ENCODE measurements at regions not wholly inside any gene's neighbourhood (a gene's known extent, or its start where the extent isn't known, plus 50 kb on each side); places are given as distances from the start of the nearest gene placed in this dataset.

DNA sequence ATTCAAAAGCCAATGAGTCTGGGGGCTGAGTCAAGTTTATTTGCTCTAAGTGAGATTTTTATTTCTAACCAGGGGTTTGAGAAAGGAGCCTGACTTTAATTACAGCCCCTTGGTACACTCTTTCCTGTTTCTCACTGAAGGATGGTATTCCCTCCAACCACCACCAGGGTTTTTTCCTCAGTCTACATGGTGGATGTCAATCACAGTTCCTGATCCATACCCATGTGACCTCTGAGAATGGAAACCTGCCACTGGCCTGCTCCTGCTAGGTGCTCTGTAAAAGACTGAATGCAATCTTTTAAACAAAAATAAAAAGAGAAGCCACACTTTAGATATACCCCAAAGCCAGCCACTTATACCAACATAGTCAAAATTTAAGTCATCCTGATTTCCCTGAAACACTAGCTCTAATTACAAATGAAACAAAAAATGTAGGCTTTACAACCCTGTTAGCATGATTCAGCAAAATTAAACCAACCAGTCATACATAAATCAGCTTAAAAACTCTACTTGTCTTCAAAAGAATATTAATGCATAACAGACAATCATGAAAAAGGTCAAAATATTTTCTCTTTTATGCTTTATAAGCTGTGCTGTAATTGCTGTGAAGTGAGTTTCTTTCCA is 112.1 kb upstream of the NWD2 start:
- H3K4me3 ChIP-seq: no peak overlapping the region
- DNase-seq: no peak
- H3K9me3 ChIP-seq: no peaks in the 10 kb centered on the region
- no peaks in the 10 kb centered on the region for H3K4me1 ChIP-seq (ENCODE audit: insufficient read depth)
- no peaks in the 10 kb centered on the region for H3K36me3 ChIP-seq
- H3K27ac ChIP-seq: no peak overlapping the region
- TF ChIP-seq POLR2A (IDR thresholded peaks at IDR 0.05): no peak
- TF ChIP-seq, protein P1, sequence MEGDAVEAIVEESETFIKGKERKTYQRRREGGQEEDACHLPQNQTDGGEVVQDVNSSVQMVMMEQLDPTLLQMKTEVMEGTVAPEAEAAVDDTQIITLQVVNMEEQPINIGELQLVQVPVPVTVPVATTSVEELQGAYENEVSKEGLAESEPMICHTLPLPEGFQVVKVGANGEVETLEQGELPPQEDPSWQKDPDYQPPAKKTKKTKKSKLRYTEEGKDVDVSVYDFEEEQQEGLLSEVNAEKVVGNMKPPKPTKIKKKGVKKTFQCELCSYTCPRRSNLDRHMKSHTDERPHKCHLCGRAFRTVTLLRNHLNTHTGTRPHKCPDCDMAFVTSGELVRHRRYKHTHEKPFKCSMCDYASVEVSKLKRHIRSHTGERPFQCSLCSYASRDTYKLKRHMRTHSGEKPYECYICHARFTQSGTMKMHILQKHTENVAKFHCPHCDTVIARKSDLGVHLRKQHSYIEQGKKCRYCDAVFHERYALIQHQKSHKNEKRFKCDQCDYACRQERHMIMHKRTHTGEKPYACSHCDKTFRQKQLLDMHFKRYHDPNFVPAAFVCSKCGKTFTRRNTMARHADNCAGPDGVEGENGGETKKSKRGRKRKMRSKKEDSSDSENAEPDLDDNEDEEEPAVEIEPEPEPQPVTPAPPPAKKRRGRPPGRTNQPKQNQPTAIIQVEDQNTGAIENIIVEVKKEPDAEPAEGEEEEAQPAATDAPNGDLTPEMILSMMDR (IDR thresholded peaks at IDR 0.05): no peak
- no peak for TF ChIP-seq EP300 (IDR thresholded peaks at IDR 0.05)
- H3K27me3 ChIP-seq: no peaks in the 10 kb centered on the region
- intact Hi-C loops (cut with DNase I): no loop called here

DNA sequence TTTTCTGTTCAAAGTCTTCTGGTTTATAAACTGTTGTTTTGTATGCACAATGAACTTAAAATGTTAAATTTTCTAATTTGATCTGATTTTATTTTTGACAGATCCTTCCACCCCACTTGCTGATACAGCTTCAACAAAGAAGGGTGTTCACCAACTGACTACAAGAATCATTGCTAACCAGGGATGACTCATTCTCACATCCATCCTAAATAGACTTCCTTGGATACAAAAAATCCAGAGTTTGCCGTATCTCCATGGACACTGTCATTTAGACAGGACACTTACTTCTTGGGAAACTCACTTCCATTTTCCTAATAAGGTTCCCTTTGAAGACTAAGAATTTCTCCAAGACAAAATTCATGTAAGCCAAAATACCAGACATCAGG is 111.6 kb upstream of the NWD2 start:
- WGBS, 3 donors: 82 to 90% (median 83%) methylated on average over 1 of the region's 1 CpG
- Histone ChIP-seq H3K9me3 (no peaks in the 10 kb centered on the region), H3K4me3 (no peak overlapping the region), H3K27me3 (no peaks in the 10 kb centered on the region), H3K4me1 (ENCODE audit: insufficient read depth) (no peaks in the 10 kb centered on the region), H3K36me3 (no peaks in the 10 kb centered on the region), H3K27ac (no peak overlapping the region)
- TF ChIP-seq EP300 (IDR thresholded peaks at IDR 0.05) (no peak), POLR2A (IDR thresholded peaks at IDR 0.05) (no peak)
- TF ChIP-seq, protein P1 (IDR thresholded peaks at IDR 0.05): no peak
- no peak for DNase-seq
- intact Hi-C loops (cut with DNase I): no loop called here

DNA sequence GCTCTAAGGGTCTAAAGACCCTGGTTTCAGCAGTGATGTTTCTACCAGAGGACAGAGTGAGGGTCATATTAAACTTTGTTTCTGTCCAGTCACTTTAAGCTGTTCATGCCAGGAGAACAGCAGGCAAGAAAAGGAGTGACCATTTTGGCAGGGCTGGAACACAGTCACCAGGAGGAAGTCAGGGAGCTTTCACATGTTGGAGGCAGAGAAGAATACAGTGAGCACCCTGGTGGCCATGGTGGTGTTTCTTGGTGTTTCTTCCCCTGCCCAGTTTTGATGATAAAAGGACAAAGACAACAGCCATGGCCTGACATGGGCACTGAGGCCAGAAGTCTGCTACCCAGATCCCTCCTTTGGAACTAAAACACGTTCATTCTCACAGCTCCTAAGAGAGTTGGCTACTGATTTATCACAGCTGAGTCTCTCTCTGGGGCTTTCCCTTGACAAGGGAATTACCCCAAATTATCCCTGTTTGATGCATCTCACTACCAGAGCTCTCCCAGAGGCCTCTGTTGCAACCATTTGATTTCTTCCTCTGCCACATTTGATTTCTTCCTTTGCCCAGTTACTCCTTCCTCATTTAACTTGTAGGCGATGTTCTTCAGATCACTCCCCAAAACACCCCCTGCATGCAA is 106.4 kb upstream of the NWD2 start:
- Histone ChIP-seq H3K9me3 (no peaks in the 10 kb centered on the region), H3K27ac (no peak overlapping the region), H3K27me3 (peaks cover 5% of the 10 kb centered on the region), H3K4me3 (no peak overlapping the region), H3K4me1 (ENCODE audit: insufficient read depth) (no peaks in the 10 kb centered on the region), H3K36me3 (no peaks in the 10 kb centered on the region)
- intact Hi-C loops (cut with DNase I): no loop called here
- no peak for DNase-seq
- whole genome bisulfite sequencing, 3 donors: 63 to 74% (median 73%) methylated on average over 2 of the region's 2 CpGs
- no peak for TF ChIP-seq EP300 (IDR thresholded peaks at IDR 0.05)
- no peak for TF ChIP-seq POLR2A (IDR thresholded peaks at IDR 0.05)
- TF ChIP-seq, protein P1 (IDR thresholded peaks at IDR 0.05): no peak

DNA sequence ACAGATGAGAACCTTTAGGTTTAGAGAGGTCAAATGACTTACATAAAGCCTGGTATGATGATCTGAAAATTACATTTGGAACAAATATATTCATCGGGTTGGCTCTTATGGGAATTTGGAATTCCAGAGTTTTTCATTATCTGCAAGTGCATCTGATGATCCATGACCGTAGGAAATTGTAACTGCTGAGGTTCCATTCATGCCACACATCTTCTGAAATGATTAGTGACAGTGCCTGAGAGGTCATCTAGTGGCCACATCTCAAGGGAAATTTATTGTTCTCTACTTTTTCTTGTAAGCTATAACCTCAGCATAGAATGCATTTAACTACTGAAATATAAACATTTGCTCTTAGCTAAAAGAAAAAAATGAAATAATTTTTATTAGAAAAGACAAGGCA is 105.8 kb upstream of the NWD2 start:
- no peaks in the 10 kb centered on the region for H3K9me3 ChIP-seq
- intact Hi-C loops (cut with DNase I): no loop called here
- no peaks in the 10 kb centered on the region for H3K36me3 ChIP-seq
- 28 to 46% (median 39%) methylated on average over 2 of the region's 2 CpGs for WGBS, 3 donors
- no peak overlapping the region for H3K27ac ChIP-seq
- no peaks in the 10 kb centered on the region for H3K4me1 ChIP-seq (ENCODE audit: insufficient read depth)
- no peak for TF ChIP-seq POLR2A (IDR thresholded peaks at IDR 0.05)
- TF ChIP-seq EP300 (IDR thresholded peaks at IDR 0.05): no peak
- TF ChIP-seq, protein P1 (IDR thresholded peaks at IDR 0.05): no peak
- no peak for DNase-seq
- no peak overlapping the region for H3K4me3 ChIP-seq
- peaks cover 5% of the 10 kb centered on the region for H3K27me3 ChIP-seq

All from ovary (tissue), 7 donors.